ENCODE measurements at regions not wholly inside any gene's neighbourhood (a gene's known extent, or its start where the extent isn't known, plus 50 kb on each side); places are given as distances from the start of the nearest gene placed in this dataset.

DNA sequence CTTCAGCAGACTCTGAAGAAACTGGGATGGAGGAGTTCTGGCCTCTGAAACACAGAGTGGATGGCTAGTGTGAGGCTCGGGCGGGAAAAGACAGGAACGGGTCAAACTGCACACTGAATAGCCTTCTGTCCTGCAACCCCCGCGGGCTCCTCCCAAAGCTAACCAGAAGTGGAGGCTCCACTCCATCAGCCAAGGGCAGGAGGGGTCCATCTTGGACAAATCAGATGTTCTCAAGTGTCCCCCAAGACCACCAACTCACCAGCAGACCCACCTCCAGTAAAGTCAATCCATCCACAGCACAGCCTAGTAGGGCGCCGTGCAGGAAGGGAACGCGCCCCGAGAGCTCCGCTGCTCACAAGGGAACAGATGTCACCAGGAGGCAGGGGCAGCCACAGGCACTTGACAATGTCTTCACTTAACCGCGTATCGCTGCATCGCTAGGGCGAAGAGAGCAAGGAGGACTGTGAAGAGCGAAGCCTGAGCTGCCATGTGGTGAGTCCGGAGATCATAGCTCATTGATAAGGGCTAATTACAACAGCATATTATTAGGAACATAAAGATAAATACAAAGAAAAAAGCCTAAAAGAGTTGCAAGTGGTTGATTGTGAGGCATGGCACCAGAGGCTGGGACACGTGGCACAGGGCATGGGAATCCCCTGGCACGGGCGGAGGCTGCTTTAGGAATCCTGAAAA is 494.6 kb upstream of the MYT1L start:
- no peaks in the 10 kb centered on the region for H3K27me3 ChIP-seq
- WGBS: 93% methylated on average over 21 of the region's 21 CpGs
- TF ChIP-seq, protein P1, sequence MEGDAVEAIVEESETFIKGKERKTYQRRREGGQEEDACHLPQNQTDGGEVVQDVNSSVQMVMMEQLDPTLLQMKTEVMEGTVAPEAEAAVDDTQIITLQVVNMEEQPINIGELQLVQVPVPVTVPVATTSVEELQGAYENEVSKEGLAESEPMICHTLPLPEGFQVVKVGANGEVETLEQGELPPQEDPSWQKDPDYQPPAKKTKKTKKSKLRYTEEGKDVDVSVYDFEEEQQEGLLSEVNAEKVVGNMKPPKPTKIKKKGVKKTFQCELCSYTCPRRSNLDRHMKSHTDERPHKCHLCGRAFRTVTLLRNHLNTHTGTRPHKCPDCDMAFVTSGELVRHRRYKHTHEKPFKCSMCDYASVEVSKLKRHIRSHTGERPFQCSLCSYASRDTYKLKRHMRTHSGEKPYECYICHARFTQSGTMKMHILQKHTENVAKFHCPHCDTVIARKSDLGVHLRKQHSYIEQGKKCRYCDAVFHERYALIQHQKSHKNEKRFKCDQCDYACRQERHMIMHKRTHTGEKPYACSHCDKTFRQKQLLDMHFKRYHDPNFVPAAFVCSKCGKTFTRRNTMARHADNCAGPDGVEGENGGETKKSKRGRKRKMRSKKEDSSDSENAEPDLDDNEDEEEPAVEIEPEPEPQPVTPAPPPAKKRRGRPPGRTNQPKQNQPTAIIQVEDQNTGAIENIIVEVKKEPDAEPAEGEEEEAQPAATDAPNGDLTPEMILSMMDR (IDR thresholded peaks at IDR 0.05): no peak
- no peak for TF ChIP-seq EP300 (IDR thresholded peaks at IDR 0.05)

DNA sequence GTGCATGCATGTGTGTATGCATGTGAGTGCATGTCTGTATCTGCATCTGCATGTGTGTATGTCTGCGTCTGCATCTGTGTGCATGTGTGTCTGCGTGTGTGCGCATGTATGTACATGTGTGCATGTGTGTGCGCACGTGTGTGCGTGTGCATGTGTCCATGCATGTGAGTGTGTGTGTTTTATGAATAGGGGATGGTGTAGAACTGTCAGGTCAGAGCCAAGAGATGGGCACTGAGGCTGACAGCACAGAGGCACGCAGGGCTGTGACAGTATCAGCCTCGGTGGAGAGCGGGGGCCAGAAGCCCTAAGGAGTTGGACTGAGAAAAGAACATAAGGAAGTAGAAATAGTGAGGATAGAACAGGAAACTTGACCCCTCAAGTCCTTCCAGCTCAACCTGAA is 494.0 kb upstream of the MYT1L start:
- intact Hi-C loops (cut with DNase I): no loop called here
- Histone ChIP-seq H3K4me1 (no peaks in the 10 kb centered on the region), H3K9me3 (peaks cover 0 to 4% (median 0%) of the 10 kb centered on the region in 4 donors), H3K4me3 (no peak overlapping the region), H3K36me3 (no peaks in the 10 kb centered on the region), H3K27ac (replicated peaks in 1 of 4) (no peak overlapping the region), H3K27me3 (no peaks in the 10 kb centered on the region)
- no peak for DNase-seq (ENCODE audit: extremely low spot score)
- 93% methylated on average over 9 of the region's 9 CpGs for WGBS
- TF ChIP-seq POLR2AphosphoS5 (IDR thresholded peaks at IDR 0.05): no peak
- TF ChIP-seq EP300 (IDR thresholded peaks at IDR 0.05): no peak
- TF ChIP-seq, protein P1 (IDR thresholded peaks at IDR 0.05): no peak

More for the DNA sequence above, 494.6 kb upstream of the MYT1L start:
- no peak for DNase-seq (ENCODE audit: extremely low spot score)
- Histone ChIP-seq H3K4me3 (no peak overlapping the region), H3K27ac (replicated peaks in 1 of 4) (no peak overlapping the region), H3K4me1 (no peaks in the 10 kb centered on the region), H3K36me3 (no peaks in the 10 kb centered on the region), H3K9me3 (peaks cover 0 to 4% (median 0%) of the 10 kb centered on the region in 4 donors)
- intact Hi-C loops (cut with DNase I): no loop called here

DNA sequence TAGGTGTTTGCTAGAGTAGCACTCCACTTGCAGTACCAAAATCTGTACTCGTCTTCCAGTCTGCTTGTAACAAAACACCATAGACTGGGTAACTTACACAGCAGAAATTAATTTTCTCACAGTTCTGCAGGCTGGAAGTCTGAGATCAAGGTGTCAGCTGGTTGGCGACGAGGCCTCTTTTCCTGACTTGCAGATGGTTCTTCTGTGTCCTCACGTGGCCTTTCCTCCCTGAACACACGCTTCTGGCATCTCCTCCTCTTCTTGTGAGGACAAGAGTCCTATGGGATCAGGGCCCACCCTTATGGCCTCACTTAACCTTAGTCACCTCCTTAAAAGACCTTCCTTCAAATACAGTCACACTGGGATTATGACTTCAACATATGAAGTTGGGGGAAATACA is 493.5 kb upstream of the MYT1L start:
- 72% methylated on average over 5 of the region's 5 CpGs for WGBS
- no peak for DNase-seq (ENCODE audit: extremely low spot score)
- Histone ChIP-seq H3K27me3 (no peaks in the 10 kb centered on the region), H3K4me1 (no peaks in the 10 kb centered on the region), H3K9me3 (peaks cover 0 to 4% (median 0%) of the 10 kb centered on the region in 4 donors), H3K27ac (replicated peaks in 1 of 4) (no peak overlapping the region), H3K36me3 (no peaks in the 10 kb centered on the region), H3K4me3 (no peak overlapping the region)
- intact Hi-C loops (cut with DNase I): no loop called here
- TF ChIP-seq POLR2AphosphoS5 (IDR thresholded peaks at IDR 0.05): no peak

DNA sequence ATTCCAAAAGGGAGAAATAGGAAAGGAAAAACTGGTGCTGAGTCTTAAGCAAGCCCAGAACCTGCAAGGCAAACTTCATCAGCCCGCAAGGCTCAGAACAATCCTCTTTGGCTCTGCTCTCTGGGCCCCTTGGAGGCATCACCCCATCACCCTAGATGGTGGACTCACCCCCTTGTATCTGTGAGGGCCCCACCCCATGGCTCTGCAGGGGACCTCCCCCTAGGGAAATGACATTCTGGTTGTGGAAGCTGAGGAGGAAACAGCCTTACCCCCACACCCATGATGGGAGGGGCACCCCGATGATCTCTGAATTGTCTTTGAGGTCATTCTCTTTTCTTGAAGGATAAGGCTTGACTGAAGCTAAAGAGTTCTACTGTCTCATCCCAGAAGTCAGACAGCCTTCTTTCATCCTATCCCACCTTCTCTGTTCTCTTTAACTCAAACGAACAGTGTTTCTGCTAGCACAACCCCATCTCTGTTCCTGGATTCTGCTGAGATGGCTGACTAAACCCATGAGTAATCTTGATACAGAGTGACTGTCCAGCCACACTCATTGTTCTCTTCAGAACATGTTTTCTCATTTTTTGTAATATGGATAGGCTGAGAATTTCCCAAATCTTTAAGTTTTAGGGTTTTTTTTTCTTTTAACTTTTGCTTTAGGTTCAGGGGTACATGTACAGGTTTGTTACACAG is 492.1 kb upstream of the MYT1L start:
- no peaks in the 10 kb centered on the region for H3K36me3 ChIP-seq
- H3K9me3 ChIP-seq: peaks cover 0 to 4% (median 0%) of the 10 kb centered on the region in 4 donors
- no peak overlapping the region for H3K4me3 ChIP-seq
- DNase-seq (ENCODE audit: extremely low spot score): no peak
- intact Hi-C loops (cut with DNase I): no loop called here
- H3K27me3 ChIP-seq: no peaks in the 10 kb centered on the region
- no peak overlapping the region for H3K27ac ChIP-seq (replicated peaks in 1 of 4)
- H3K4me1 ChIP-seq: no peaks in the 10 kb centered on the region
- 63% methylated on average over 3 of the region's 3 CpGs for WGBS
- TF ChIP-seq, protein P1 (IDR thresholded peaks at IDR 0.05): no peak
- TF ChIP-seq EP300 (IDR thresholded peaks at IDR 0.05): no peak
- no peak for TF ChIP-seq POLR2A (IDR thresholded peaks at IDR 0.05; ENCODE audit: low read depth)

DNA sequence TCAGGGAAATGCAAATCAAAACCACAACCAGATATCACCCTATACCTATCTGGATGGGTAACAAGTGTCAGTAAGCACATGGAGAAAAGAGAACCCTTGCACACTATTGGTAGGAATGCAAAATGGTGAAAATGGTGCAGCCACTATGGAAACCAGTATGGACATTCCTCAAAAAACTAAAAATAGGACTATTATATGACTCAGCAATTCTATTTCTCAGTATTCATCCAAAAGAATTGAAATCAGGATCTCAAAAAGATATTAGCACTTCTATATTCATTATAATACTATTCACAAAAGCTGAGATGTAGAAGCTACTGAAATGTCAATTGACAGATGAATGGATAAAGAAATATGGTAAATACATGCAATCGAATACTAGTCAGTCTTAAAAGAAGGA is 491.1 kb upstream of the MYT1L start:
- Histone ChIP-seq H3K27me3 (no peaks in the 10 kb centered on the region), H3K4me1 (no peaks in the 10 kb centered on the region), H3K27ac (replicated peaks in 1 of 4) (no peak overlapping the region), H3K4me3 (no peak overlapping the region), H3K9me3 (peaks cover 0 to 4% (median 0%) of the 10 kb centered on the region in 4 donors), H3K36me3 (no peaks in the 10 kb centered on the region)
- 94% methylated on average over 1 of the region's 1 CpG for WGBS
- no peak for DNase-seq (ENCODE audit: extremely low spot score)
- TF ChIP-seq POLR2A (IDR thresholded peaks at IDR 0.05; ENCODE audit: low read depth) (no peak), POLR2AphosphoS5 (IDR thresholded peaks at IDR 0.05) (no peak), EP300 (IDR thresholded peaks at IDR 0.05) (no peak)
- TF ChIP-seq, protein P1 (IDR thresholded peaks at IDR 0.05): no peak
- intact Hi-C loops (cut with DNase I): no loop called here
